ENCODE measurements at regions not wholly inside any gene's neighbourhood (a gene's known extent, or its start where the extent isn't known, plus 50 kb on each side); places are given as distances from the start of the nearest gene placed in this dataset.

GRCh38 chr6:140828856-140829255 is 1303.9 kb upstream of the GJE1 start:
- H3K36me3 ChIP-seq (ENCODE audit: insufficient read depth, low read length), result no peaks in the 10 kb centered on the region
- H3K79me2 ChIP-seq (ENCODE audit: low read length), result no peaks in the 10 kb centered on the region
- H3K27me3 ChIP-seq (ENCODE audit: low read length), result no peaks in the 10 kb centered on the region
- H4K20me1 ChIP-seq (ENCODE audit: insufficient read depth, low read depth, low read length), result no peaks in the 10 kb centered on the region
- H3K27ac ChIP-seq (ENCODE audit: low read length), result no peak overlapping the region
- no peak overlapping the region for H3K9ac ChIP-seq (ENCODE audit: low read length)
- H3K9me2 ChIP-seq (replicated peaks; ENCODE audit: insufficient read depth, low read length), result no peaks in the 10 kb centered on the region
- H3K9me3 ChIP-seq (ENCODE audit: low read length), result no peaks in the 10 kb centered on the region
- no peak for DNase-seq
- no peak overlapping the region for H3K4me2 ChIP-seq (ENCODE audit: low read depth, low read length, poor library complexity, severe bottlenecking)
- H2AFZ ChIP-seq (ENCODE audit: low read length), result no peak overlapping the region
- no peaks in the 10 kb centered on the region for H3K4me1 ChIP-seq (ENCODE audit: low read length)
- no peak overlapping the region for H3K4me3 ChIP-seq (ENCODE audit: low read length)

DNA sequence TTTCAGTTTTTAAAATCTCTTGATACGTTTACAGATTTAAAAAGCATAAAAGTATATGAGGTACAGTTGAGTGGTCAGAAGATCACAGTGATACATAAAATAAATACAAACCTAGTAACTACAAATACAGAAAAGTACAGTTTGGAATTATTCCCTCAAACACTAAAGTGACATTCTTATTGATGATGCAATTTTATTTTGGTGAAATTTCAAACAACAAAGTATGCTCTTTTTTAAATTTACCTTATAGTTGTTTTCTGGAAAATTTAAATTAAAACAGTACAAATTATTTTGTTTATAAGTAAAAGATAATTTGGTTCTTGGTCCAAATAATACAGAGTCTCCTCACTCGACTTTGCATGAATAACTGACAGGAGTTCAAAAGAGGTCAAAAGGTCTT is 1305.1 kb upstream of the GJE1 start:
- H3K36me3 ChIP-seq (ENCODE audit: insufficient read depth, low read length), result no peaks in the 10 kb centered on the region
- no peaks in the 10 kb centered on the region for H3K9me2 ChIP-seq (replicated peaks; ENCODE audit: insufficient read depth, low read length)
- H3K4me2 ChIP-seq (ENCODE audit: low read depth, low read length, poor library complexity, severe bottlenecking), result no peak overlapping the region

GRCh38 chr6:140825731-140826130 is 1307.0 kb upstream of the GJE1 start:
- no peak overlapping the region for H2AFZ ChIP-seq (ENCODE audit: low read length)
- H3K27ac ChIP-seq (ENCODE audit: low read length), result no peak overlapping the region
- no peak overlapping the region for H3K9ac ChIP-seq (ENCODE audit: low read length)
- no peaks in the 10 kb centered on the region for H3K9me3 ChIP-seq (ENCODE audit: low read length)
- no peaks in the 10 kb centered on the region for H3K79me2 ChIP-seq (ENCODE audit: low read length)
- H3K36me3 ChIP-seq (ENCODE audit: insufficient read depth, low read length), result no peaks in the 10 kb centered on the region
- H3K27me3 ChIP-seq (ENCODE audit: low read length), result no peaks in the 10 kb centered on the region
- H3K4me2 ChIP-seq (ENCODE audit: low read depth, low read length, poor library complexity, severe bottlenecking), result no peak overlapping the region
- no peak for DNase-seq
- no peaks in the 10 kb centered on the region for H3K9me2 ChIP-seq (replicated peaks; ENCODE audit: insufficient read depth, low read length)
- H3K4me3 ChIP-seq (ENCODE audit: low read length), result no peak overlapping the region
- H3K4me1 ChIP-seq (ENCODE audit: low read length), result no peaks in the 10 kb centered on the region
- no peaks in the 10 kb centered on the region for H4K20me1 ChIP-seq (ENCODE audit: insufficient read depth, low read depth, low read length)

More for the DNA sequence above, 1305.1 kb upstream of the GJE1 start:
- H4K20me1 ChIP-seq (ENCODE audit: insufficient read depth, low read depth, low read length), result no peaks in the 10 kb centered on the region
- H3K9ac ChIP-seq (ENCODE audit: low read length), result no peak overlapping the region
- no peak overlapping the region for H2AFZ ChIP-seq (ENCODE audit: low read length)
- H3K4me1 ChIP-seq (ENCODE audit: low read length), result no peaks in the 10 kb centered on the region
- no peaks in the 10 kb centered on the region for H3K9me3 ChIP-seq (ENCODE audit: low read length)
- no peak overlapping the region for H3K4me3 ChIP-seq (ENCODE audit: low read length)
- no peaks in the 10 kb centered on the region for H3K27me3 ChIP-seq (ENCODE audit: low read length)
- DNase-seq, result no peak
- H3K79me2 ChIP-seq (ENCODE audit: low read length), result no peaks in the 10 kb centered on the region
- H3K27ac ChIP-seq (ENCODE audit: low read length), result no peak overlapping the region

GRCh38 chr6:140824595-140824994 is 1308.1 kb upstream of the GJE1 start:
- Histone ChIP-seq H3K36me3 (ENCODE audit: insufficient read depth, low read length) (no peaks in the 10 kb centered on the region), H3K4me2 (ENCODE audit: low read depth, low read length, poor library complexity, severe bottlenecking) (no peak overlapping the region), H3K4me1 (ENCODE audit: low read length) (no peaks in the 10 kb centered on the region), H3K9me3 (ENCODE audit: low read length) (no peaks in the 10 kb centered on the region), H3K4me3 (ENCODE audit: low read length) (no peak overlapping the region), H3K9me2 (replicated peaks; ENCODE audit: insufficient read depth, low read length) (no peaks in the 10 kb centered on the region), H2AFZ (ENCODE audit: low read length) (no peak overlapping the region), H3K79me2 (ENCODE audit: low read length) (no peaks in the 10 kb centered on the region), H3K9ac (ENCODE audit: low read length) (no peak overlapping the region), H3K27me3 (ENCODE audit: low read length) (no peaks in the 10 kb centered on the region), H3K27ac (ENCODE audit: low read length) (no peak overlapping the region), H4K20me1 (ENCODE audit: insufficient read depth, low read depth, low read length) (no peaks in the 10 kb centered on the region)
- DNase-seq, result no peak

GRCh38 chr6:140821196-140821595 is 1311.5 kb upstream of the GJE1 start:
- no peaks in the 10 kb centered on the region for H3K79me2 ChIP-seq (ENCODE audit: low read length)
- no peak overlapping the region for H3K4me3 ChIP-seq (ENCODE audit: low read length)
- no peaks in the 10 kb centered on the region for H3K9me2 ChIP-seq (replicated peaks; ENCODE audit: insufficient read depth, low read length)
- H3K27me3 ChIP-seq (ENCODE audit: low read length), result no peaks in the 10 kb centered on the region
- H3K27ac ChIP-seq (ENCODE audit: low read length), result no peak overlapping the region
- no peaks in the 10 kb centered on the region for H4K20me1 ChIP-seq (ENCODE audit: insufficient read depth, low read depth, low read length)
- H3K36me3 ChIP-seq (ENCODE audit: insufficient read depth, low read length), result no peaks in the 10 kb centered on the region
- no peaks in the 10 kb centered on the region for H3K4me1 ChIP-seq (ENCODE audit: low read length)
- H3K9me3 ChIP-seq (ENCODE audit: low read length), result no peaks in the 10 kb centered on the region
- H3K9ac ChIP-seq (ENCODE audit: low read length), result no peak overlapping the region
- H2AFZ ChIP-seq (ENCODE audit: low read length), result no peak overlapping the region
- DNase-seq, result no peak
- H3K4me2 ChIP-seq (ENCODE audit: low read depth, low read length, poor library complexity, severe bottlenecking), result no peak overlapping the region

- Histone ChIP-seq H2AFZ (ENCODE audit: low read length) (no peak overlapping the region), H4K20me1 (ENCODE audit: insufficient read depth, low read depth, low read length) (no peaks in the 10 kb centered on the region), H3K36me3 (ENCODE audit: insufficient read depth, low read length) (no peaks in the 10 kb centered on the region), H3K79me2 (ENCODE audit: low read length) (no peaks in the 10 kb centered on the region), H3K9me3 (ENCODE audit: low read length) (no peaks in the 10 kb centered on the region), H3K4me1 (ENCODE audit: low read length) (no peaks in the 10 kb centered on the region), H3K9ac (ENCODE audit: low read length) (no peak overlapping the region), H3K9me2 (replicated peaks; ENCODE audit: insufficient read depth, low read length) (no peaks in the 10 kb centered on the region), H3K27me3 (ENCODE audit: low read length) (no peaks in the 10 kb centered on the region), H3K4me2 (ENCODE audit: low read depth, low read length, poor library complexity, severe bottlenecking) (no peak overlapping the region), H3K4me3 (ENCODE audit: low read length) (no peak overlapping the region), H3K27ac (ENCODE audit: low read length) (no peak overlapping the region)
- DNase-seq, result no peak
Measured at GRCh38 chr6:140817176-140817575, 1315.5 kb upstream of the GJE1 start.

DNA sequence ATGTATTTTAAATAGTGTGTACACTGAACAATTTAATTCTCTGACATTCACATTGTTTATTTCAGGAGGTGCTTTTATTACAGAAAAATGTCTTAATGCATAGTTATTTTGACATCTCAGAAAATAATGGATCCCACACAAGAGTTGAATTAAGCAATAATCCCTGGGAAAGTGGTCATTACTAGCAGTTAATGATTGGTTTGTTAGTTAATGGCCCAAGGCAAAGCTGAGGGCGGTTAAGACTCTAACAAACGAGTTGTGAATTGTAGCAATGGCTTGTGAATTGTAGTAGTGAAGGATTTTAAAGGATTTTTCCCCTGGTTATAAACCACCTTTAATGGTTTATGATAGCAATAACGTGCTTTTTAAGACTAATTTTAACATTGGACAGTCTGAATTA is 1316.0 kb upstream of the GJE1 start:
- Histone ChIP-seq H3K4me1 (ENCODE audit: low read length) (no peaks in the 10 kb centered on the region), H3K9me3 (ENCODE audit: low read length) (no peaks in the 10 kb centered on the region), H3K9me2 (replicated peaks; ENCODE audit: insufficient read depth, low read length) (no peaks in the 10 kb centered on the region), H3K27me3 (ENCODE audit: low read length) (no peaks in the 10 kb centered on the region), H3K4me2 (ENCODE audit: low read depth, low read length, poor library complexity, severe bottlenecking) (no peak overlapping the region), H3K9ac (ENCODE audit: low read length) (no peak overlapping the region), H3K36me3 (ENCODE audit: insufficient read depth, low read length) (no peaks in the 10 kb centered on the region), H3K4me3 (ENCODE audit: low read length) (no peak overlapping the region), H3K27ac (ENCODE audit: low read length) (no peak overlapping the region), H4K20me1 (ENCODE audit: insufficient read depth, low read depth, low read length) (no peaks in the 10 kb centered on the region), H2AFZ (ENCODE audit: low read length) (no peak overlapping the region), H3K79me2 (ENCODE audit: low read length) (no peaks in the 10 kb centered on the region)
- DNase-seq, result no peak

GRCh38 chr6:140812636-140813035 is 1320.1 kb upstream of the GJE1 start:
- no peak overlapping the region for H3K9ac ChIP-seq (ENCODE audit: low read length)
- H2AFZ ChIP-seq (ENCODE audit: low read length), result no peak overlapping the region
- H3K9me2 ChIP-seq (replicated peaks; ENCODE audit: insufficient read depth, low read length), result no peaks in the 10 kb centered on the region
- peak; percentile 4 for DNase-seq
- no peaks in the 10 kb centered on the region for H3K79me2 ChIP-seq (ENCODE audit: low read length)
- H3K9me3 ChIP-seq (ENCODE audit: low read length), result no peaks in the 10 kb centered on the region
- H3K27ac ChIP-seq (ENCODE audit: low read length), result no peak overlapping the region
- no peak overlapping the region for H3K4me2 ChIP-seq (ENCODE audit: low read depth, low read length, poor library complexity, severe bottlenecking)
- no peaks in the 10 kb centered on the region for H3K27me3 ChIP-seq (ENCODE audit: low read length)
- no peaks in the 10 kb centered on the region for H3K4me1 ChIP-seq (ENCODE audit: low read length)
- no peak overlapping the region for H3K4me3 ChIP-seq (ENCODE audit: low read length)
- H4K20me1 ChIP-seq (ENCODE audit: insufficient read depth, low read depth, low read length), result no peaks in the 10 kb centered on the region
- no peaks in the 10 kb centered on the region for H3K36me3 ChIP-seq (ENCODE audit: insufficient read depth, low read length)

GRCh38 chr6:140811642-140812041 is 1321.1 kb upstream of the GJE1 start:
- Histone ChIP-seq H3K4me2 (ENCODE audit: low read depth, low read length, poor library complexity, severe bottlenecking) (peak overlapping the region; percentile 31), H4K20me1 (ENCODE audit: insufficient read depth, low read depth, low read length) (no peaks in the 10 kb centered on the region), H2AFZ (ENCODE audit: low read length) (no peak overlapping the region), H3K9me3 (ENCODE audit: low read length) (no peaks in the 10 kb centered on the region), H3K9ac (ENCODE audit: low read length) (no peak overlapping the region), H3K27ac (ENCODE audit: low read length) (no peak overlapping the region), H3K27me3 (ENCODE audit: low read length) (no peaks in the 10 kb centered on the region), H3K79me2 (ENCODE audit: low read length) (no peaks in the 10 kb centered on the region), H3K4me1 (ENCODE audit: low read length) (no peaks in the 10 kb centered on the region), H3K4me3 (ENCODE audit: low read length) (no peak overlapping the region), H3K9me2 (replicated peaks; ENCODE audit: insufficient read depth, low read length) (no peaks in the 10 kb centered on the region), H3K36me3 (ENCODE audit: insufficient read depth, low read length) (no peaks in the 10 kb centered on the region)
- peak; percentile 38 for DNase-seq

All from Karpas-422 (cell line).